ENCODE measurements at regions not wholly inside any gene's neighbourhood (a gene's known extent, or its start where the extent isn't known, plus 50 kb on each side); places are given as distances from the start of the nearest gene placed in this dataset.
A peak's percentile ranks its signal among the peaks of the same experiment; 100 is the strongest.

GRCh38 chr11:70751142-70751734 is 352.9 kb downstream of the CTTN start:
- TF ChIP-seq EZH2 (IDR thresholded peaks at IDR 0.05; ENCODE audit: borderline replicate concordance, insufficient read depth, low read length, poor library complexity, severe bottlenecking) (no peak), RAD21 (conservative IDR thresholded peaks at IDR 0.05) (no peak), TAF1 (IDR thresholded peaks at IDR 0.05; ENCODE audit: low read depth) (no peak), SMC3 (conservative IDR thresholded peaks at IDR 0.05; ENCODE audit: poor library complexity) (no peak), CTCF (IDR thresholded peaks at IDR 0.05; ENCODE audit: poor library complexity, severe bottlenecking) (no peak), POLR2AphosphoS5 (IDR thresholded peaks at IDR 0.05) (no peak), EP300 (conservative IDR thresholded peaks at IDR 0.05; ENCODE audit: poor library complexity, severe bottlenecking) (no peak), REST (IDR thresholded peaks at IDR 0.05; ENCODE audit: borderline replicate concordance) (no peak), MXI1 (conservative IDR thresholded peaks at IDR 0.05; ENCODE audit: poor library complexity, severe bottlenecking) (no peak)
- Histone ChIP-seq H3K27me3 (ENCODE audit: insufficient read depth, low read depth, low read length) (no peaks in the 10 kb centered on the region), H3K9ac (ENCODE audit: low read length) (no peak overlapping the region), H3K79me2 (replicated peaks; ENCODE audit: insufficient read depth, low read length) (no peaks in the 10 kb centered on the region), H4K20me1 (ENCODE audit: insufficient read depth) (no peaks in the 10 kb centered on the region), H3K9me2 (ENCODE audit: insufficient read depth, low read length) (no peaks in the 10 kb centered on the region), H3K36me3 (ENCODE audit: insufficient read depth, low read length) (no peaks in the 10 kb centered on the region), H2AFZ (ENCODE audit: low read depth, low read length) (no peak overlapping the region), H3K4me3 (ENCODE audit: low read length) (no peak overlapping the region), H3F3A (ENCODE audit: insufficient read depth, low read length, poor library complexity, severe bottlenecking) (no peaks in the 10 kb centered on the region), H3K9me3 (ENCODE audit: low read length) (peaks cover 16% of the 10 kb centered on the region), H3K4me2 (ENCODE audit: low read length) (no peak overlapping the region), H3K27ac (ENCODE audit: low read length) (no peak overlapping the region)

GRCh38 chr11:70755410-70756158 is 357.3 kb downstream of the CTTN start:
- Histone ChIP-seq H3F3A (ENCODE audit: insufficient read depth, low read length, poor library complexity, severe bottlenecking) (no peaks in the 10 kb centered on the region), H4K20me1 (ENCODE audit: insufficient read depth) (no peaks in the 10 kb centered on the region), H2AFZ (ENCODE audit: low read depth, low read length) (no peak overlapping the region), H3K9me2 (ENCODE audit: insufficient read depth, low read length) (no peaks in the 10 kb centered on the region), H3K4me3 (ENCODE audit: low read length) (no peak overlapping the region), H3K36me3 (ENCODE audit: insufficient read depth, low read length) (no peaks in the 10 kb centered on the region), H3K4me2 (ENCODE audit: low read length) (no peak overlapping the region), H3K27me3 (ENCODE audit: insufficient read depth, low read depth, low read length) (no peaks in the 10 kb centered on the region), H3K9me3 (ENCODE audit: low read length) (peaks cover 7% of the 10 kb centered on the region), H3K79me2 (replicated peaks; ENCODE audit: insufficient read depth, low read length) (no peaks in the 10 kb centered on the region), H3K9ac (ENCODE audit: low read length) (peak overlapping the region; percentile 18), H3K27ac (ENCODE audit: low read length) (no peak overlapping the region)
- TF ChIP-seq POLR2AphosphoS5 (IDR thresholded peaks at IDR 0.05) (peak; percentile 22), CTCF (IDR thresholded peaks at IDR 0.05; ENCODE audit: poor library complexity, severe bottlenecking) (peak; percentile 98), REST (IDR thresholded peaks at IDR 0.05; ENCODE audit: borderline replicate concordance) (no peak), SMC3 (conservative IDR thresholded peaks at IDR 0.05; ENCODE audit: poor library complexity) (peak; percentile 99), TAF1 (IDR thresholded peaks at IDR 0.05; ENCODE audit: low read depth) (no peak), RAD21 (conservative IDR thresholded peaks at IDR 0.05) (peak; percentile 99), EP300 (conservative IDR thresholded peaks at IDR 0.05; ENCODE audit: poor library complexity, severe bottlenecking) (no peak), MXI1 (conservative IDR thresholded peaks at IDR 0.05; ENCODE audit: poor library complexity, severe bottlenecking) (no peak), EZH2 (IDR thresholded peaks at IDR 0.05; ENCODE audit: borderline replicate concordance, insufficient read depth, low read length, poor library complexity, severe bottlenecking) (no peak)
